ENCODE measurements at regions not wholly inside any gene's neighbourhood (a gene's known extent, or its start where the extent isn't known, plus 50 kb on each side); places are given as distances from the start of the nearest gene placed in this dataset.

- Histone ChIP-seq H3K36me3 (ENCODE audit: control insufficient read depth, insufficient read depth, low read length) (no peaks in the 10 kb centered on the region), H3K27ac (no peak overlapping the region), H3K9me3 (ENCODE audit: control insufficient read depth, low read length) (no peaks in the 10 kb centered on the region), H2AFZ (no peak overlapping the region), H3K4me3 (ENCODE audit: low read depth, low read length) (no peak overlapping the region), H3K4me1 (no peaks in the 10 kb centered on the region), H3K4me2 (ENCODE audit: low read length) (no peak overlapping the region), H3K9ac (no peak overlapping the region), H3K27me3 (ENCODE audit: control insufficient read depth, insufficient read depth, low read length) (no peaks in the 10 kb centered on the region), H3K79me2 (no peaks in the 10 kb centered on the region)
- TF ChIP-seq, protein P1, sequence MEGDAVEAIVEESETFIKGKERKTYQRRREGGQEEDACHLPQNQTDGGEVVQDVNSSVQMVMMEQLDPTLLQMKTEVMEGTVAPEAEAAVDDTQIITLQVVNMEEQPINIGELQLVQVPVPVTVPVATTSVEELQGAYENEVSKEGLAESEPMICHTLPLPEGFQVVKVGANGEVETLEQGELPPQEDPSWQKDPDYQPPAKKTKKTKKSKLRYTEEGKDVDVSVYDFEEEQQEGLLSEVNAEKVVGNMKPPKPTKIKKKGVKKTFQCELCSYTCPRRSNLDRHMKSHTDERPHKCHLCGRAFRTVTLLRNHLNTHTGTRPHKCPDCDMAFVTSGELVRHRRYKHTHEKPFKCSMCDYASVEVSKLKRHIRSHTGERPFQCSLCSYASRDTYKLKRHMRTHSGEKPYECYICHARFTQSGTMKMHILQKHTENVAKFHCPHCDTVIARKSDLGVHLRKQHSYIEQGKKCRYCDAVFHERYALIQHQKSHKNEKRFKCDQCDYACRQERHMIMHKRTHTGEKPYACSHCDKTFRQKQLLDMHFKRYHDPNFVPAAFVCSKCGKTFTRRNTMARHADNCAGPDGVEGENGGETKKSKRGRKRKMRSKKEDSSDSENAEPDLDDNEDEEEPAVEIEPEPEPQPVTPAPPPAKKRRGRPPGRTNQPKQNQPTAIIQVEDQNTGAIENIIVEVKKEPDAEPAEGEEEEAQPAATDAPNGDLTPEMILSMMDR (IDR thresholded peaks at IDR 0.05) = no peak
These were observed 91.5 kb upstream of the ZNF217 start for GRCh38 chr20:53685070-53685595.

GRCh38 chr20:53683506-53683905 is 89.9 kb upstream of the ZNF217 start:
- H3K9me3 ChIP-seq (ENCODE audit: control insufficient read depth, low read length) = no peaks in the 10 kb centered on the region
- H3K4me3 ChIP-seq (ENCODE audit: low read depth, low read length) = no peak overlapping the region
- H2AFZ ChIP-seq = no peak overlapping the region
- TF ChIP-seq, protein P1 (IDR thresholded peaks at IDR 0.05) = no peak
- no peaks in the 10 kb centered on the region for H3K27me3 ChIP-seq (ENCODE audit: control insufficient read depth, insufficient read depth, low read length)
- H3K27ac ChIP-seq = no peak overlapping the region
- H3K79me2 ChIP-seq = no peaks in the 10 kb centered on the region
- no peaks in the 10 kb centered on the region for H3K36me3 ChIP-seq (ENCODE audit: control insufficient read depth, insufficient read depth, low read length)
- no peak overlapping the region for H3K4me2 ChIP-seq (ENCODE audit: low read length)
- H3K4me1 ChIP-seq = peaks cover 9% of the 10 kb centered on the region
- H3K9ac ChIP-seq = no peak overlapping the region

DNA sequence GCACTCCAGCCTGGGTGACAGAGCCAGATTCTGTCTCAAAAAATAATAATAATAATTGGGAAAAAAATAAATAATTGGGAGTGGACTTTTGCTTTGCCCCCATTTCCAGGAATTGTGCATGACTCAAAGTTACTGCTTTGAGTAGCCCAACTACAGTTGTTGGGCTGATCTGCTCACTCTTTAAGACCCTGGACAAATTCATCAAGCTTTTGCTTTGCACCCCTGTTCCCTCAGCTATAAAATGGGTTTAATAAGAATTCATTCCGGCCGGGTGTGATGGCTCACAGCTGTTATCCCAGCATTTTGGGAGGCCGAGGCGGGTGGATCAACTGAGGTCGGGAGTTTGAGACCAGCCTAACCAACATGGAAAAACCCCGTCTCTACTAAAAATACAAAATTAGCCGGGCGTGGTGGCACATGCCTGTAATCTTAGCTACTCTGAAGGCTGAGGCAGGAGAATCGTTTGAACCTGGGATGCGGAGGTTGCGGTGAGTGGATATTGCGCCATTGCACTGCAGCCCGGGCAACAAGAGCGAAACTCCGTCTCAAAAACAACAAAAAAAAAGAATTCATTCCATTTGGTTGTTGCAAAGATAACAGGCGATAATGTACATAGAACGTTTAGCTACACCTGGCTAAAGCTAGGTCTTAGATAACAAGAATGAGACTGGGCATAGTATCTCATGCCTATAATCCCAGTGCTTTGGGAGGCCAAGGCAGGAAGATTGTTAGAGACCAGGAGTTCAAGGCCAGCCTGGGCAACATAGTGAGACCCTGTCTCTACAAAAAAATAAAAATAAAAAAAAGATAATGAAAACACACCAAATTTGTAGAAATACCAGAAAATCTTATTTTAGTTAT is 87.9 kb upstream of the ZNF217 start:
- H3K9ac ChIP-seq = no peak overlapping the region
- H3K9me3 ChIP-seq (ENCODE audit: control insufficient read depth, low read length) = no peaks in the 10 kb centered on the region
- TF ChIP-seq, protein P1 (IDR thresholded peaks at IDR 0.05) = no peak
- no peak overlapping the region for H3K4me3 ChIP-seq (ENCODE audit: low read depth, low read length)
- no peaks in the 10 kb centered on the region for H3K36me3 ChIP-seq (ENCODE audit: control insufficient read depth, insufficient read depth, low read length)
- no peak overlapping the region for H3K4me2 ChIP-seq (ENCODE audit: low read length)
- no peaks in the 10 kb centered on the region for H3K27me3 ChIP-seq (ENCODE audit: control insufficient read depth, insufficient read depth, low read length)
- no peak overlapping the region for H3K27ac ChIP-seq
- no peak overlapping the region for H2AFZ ChIP-seq
- peaks cover 21% of the 10 kb centered on the region for H3K4me1 ChIP-seq
- H3K79me2 ChIP-seq = no peaks in the 10 kb centered on the region

DNA sequence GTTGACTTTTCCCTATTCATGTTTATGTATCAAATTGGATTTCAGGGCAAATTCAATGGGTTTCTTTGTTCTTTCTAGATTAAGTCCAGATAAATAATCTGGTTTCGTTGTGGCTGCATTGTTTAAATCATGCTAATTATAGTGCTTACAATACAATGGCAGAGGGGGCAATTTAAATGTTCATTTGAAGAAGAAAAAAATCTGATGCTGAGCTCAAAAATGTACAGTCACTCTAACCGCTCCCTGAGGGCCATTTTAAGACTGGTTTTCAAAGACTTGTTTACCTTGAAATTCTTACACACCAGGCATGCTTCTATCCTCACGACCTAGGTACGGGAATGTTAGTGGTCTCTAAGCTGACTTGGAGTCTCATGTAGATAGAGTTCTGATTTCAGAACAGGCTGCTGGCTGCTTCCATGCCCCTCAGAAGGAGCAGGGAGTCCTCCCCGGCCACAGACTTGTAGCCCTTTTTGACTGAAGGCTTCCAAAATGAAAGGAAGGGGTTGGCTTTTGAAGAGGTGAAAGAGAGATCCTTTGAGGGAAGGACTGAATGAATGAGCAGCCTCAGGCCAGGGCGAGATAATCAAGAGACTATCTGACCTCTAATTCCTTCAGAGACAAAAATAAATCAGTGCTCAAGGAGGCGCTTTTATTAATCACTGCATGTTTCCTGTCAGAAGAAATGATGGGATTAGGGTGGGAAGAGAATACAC is 86.1 kb upstream of the ZNF217 start:
- Histone ChIP-seq H3K9me3 (ENCODE audit: control insufficient read depth, low read length) (no peaks in the 10 kb centered on the region), H3K27ac (no peak overlapping the region)
- TF ChIP-seq, protein P1 (IDR thresholded peaks at IDR 0.05) = no peak

More for the DNA sequence above, 86.1 kb upstream of the ZNF217 start:
- H3K4me1 ChIP-seq = peaks cover 21% of the 10 kb centered on the region
- H3K79me2 ChIP-seq = no peaks in the 10 kb centered on the region
- no peak overlapping the region for H3K4me2 ChIP-seq (ENCODE audit: low read length)
- H3K9ac ChIP-seq = no peak overlapping the region
- H3K27me3 ChIP-seq (ENCODE audit: control insufficient read depth, insufficient read depth, low read length) = no peaks in the 10 kb centered on the region
- H3K4me3 ChIP-seq (ENCODE audit: low read depth, low read length) = no peak overlapping the region
- no peaks in the 10 kb centered on the region for H3K36me3 ChIP-seq (ENCODE audit: control insufficient read depth, insufficient read depth, low read length)
- H2AFZ ChIP-seq = peak overlapping the region; percentile 85

Measured in parathyroid adenoma (tissue), 2 donors.